ENCODE measurements at regions not wholly inside any gene's neighbourhood (a gene's known extent, or its start where the extent isn't known, plus 50 kb on each side); places are given as distances from the start of the nearest gene placed in this dataset.
"Not testable (repeated sequence)": the region's sequence is repeated elsewhere in the genome, so short reads cannot be mapped to it uniquely, and the experiment has no call there.

DNA sequence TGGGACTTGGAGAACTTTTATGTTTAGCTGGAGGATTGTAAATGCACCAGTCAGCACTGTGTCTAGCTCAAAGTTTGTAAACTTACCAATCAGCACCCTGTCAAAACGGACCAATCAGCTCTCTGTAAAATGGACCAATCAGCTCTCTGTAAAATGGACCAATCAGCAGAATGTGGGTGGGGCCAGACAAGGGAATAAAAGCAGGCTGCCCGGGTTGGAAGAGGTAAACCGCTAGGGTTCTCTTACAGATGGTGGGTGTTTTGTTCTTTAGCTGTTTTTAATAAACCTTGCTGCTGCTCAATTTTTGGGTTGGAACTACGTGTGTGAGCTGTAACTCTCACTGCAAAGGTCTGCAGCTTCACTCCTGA, 57.6 kb upstream of the GBA3 start:
- H3K23ac ChIP-seq (ENCODE audit: insufficient read length); H3K36me3 ChIP-seq (ENCODE audit: control insufficient read depth in 2 of 4, insufficient read depth in 4 of 4, low read length in 3 of 4); H4K20me1 ChIP-seq (replicated peaks in 1 of 2; ENCODE audit: control insufficient read depth in 1 of 2, insufficient read depth in 2 of 2, low read length in 2 of 2); DNase-seq (ENCODE audit: low read depth in 1 of 2, low spot score in 2 of 2); POLR2A ChIA-PET (ENCODE audit: partially characterized antibody); H3K9me3 ChIP-seq (ENCODE audit: insufficient read depth in 2 of 2, low read depth in 1 of 2, low read length in 1 of 2); H3K4me3 ChIP-seq (ENCODE audit: extremely low read depth in 1 of 4, insufficient read depth in 2 of 4, low read depth in 3 of 4, low read length in 4 of 4); H4K91ac ChIP-seq (replicated peaks; ENCODE audit: insufficient read length, low read length); H2BK15ac ChIP-seq (ENCODE audit: low read length); H2AK5ac ChIP-seq (ENCODE audit: low read depth, low read length); H2AFZ ChIP-seq (ENCODE audit: low read length); H3K79me1 ChIP-seq (ENCODE audit: low read depth, low read length); H3K14ac ChIP-seq (ENCODE audit: insufficient read length); H4K5ac ChIP-seq (ENCODE audit: insufficient read length, low read depth, low read length); H2BK5ac ChIP-seq (ENCODE audit: low read depth, low read length); H2BK12ac ChIP-seq (ENCODE audit: low read depth, low read length); FAIRE-seq; H2BK20ac ChIP-seq (ENCODE audit: low read length); H3K4me1 ChIP-seq (replicated peaks in 1 of 4; ENCODE audit: control insufficient read depth in 3 of 4, insufficient read depth in 4 of 4, low read length in 3 of 4); H3K4ac ChIP-seq (replicated peaks; ENCODE audit: insufficient read length, low read depth, low read length); H3K27me3 ChIP-seq (replicated peaks in 1 of 4; ENCODE audit: control insufficient read depth in 3 of 4, extremely low read depth in 1 of 4, insufficient read depth in 3 of 4, low read length in 3 of 4); H2BK120ac ChIP-seq (replicated peaks; ENCODE audit: low read depth, low read length); H3K9ac ChIP-seq (replicated peaks in 1 of 4; ENCODE audit: extremely low read depth in 1 of 4, low read depth in 3 of 4, low read length in 3 of 4); H4K8ac ChIP-seq (ENCODE audit: extremely low read depth, insufficient read depth, low read length); H3K18ac ChIP-seq (ENCODE audit: extremely low read depth, low read length); H3K56ac ChIP-seq (replicated peaks; ENCODE audit: insufficient read length, low read depth, low read length); H3K4me2 ChIP-seq (ENCODE audit: insufficient read depth in 1 of 2, low read depth in 2 of 2, low read length in 2 of 2); H3K27ac ChIP-seq (ENCODE audit: low read depth, low read length); H3K79me2 ChIP-seq (ENCODE audit: control insufficient read depth in 1 of 2, insufficient read depth in 2 of 2, low read length in 2 of 2); H3K23me2 ChIP-seq (ENCODE audit: low read depth, low read length): not testable (repeated sequence)
- 95% methylated on average over 4 of the region's 4 CpGs; no CpG with 5 or more reads in 1 of the 2 experiments for WGBS, 2 experiments (ENCODE audit: extremely low coverage in 1 of 2, insufficient coverage in 1 of 2, insufficient read length in 1 of 2, insufficient replicate concordance in 2 of 2, low coverage in 1 of 2, low lambda C conversion rate in 2 of 2, missing lambda C conversion rate in 1 of 2)
- CTCF ChIA-PET (ENCODE audit: partially characterized antibody): interaction anchor here (1.0 to 1.7 kb wide), 2 partner anchors 9 to 12 kb away, joined by 4 to 8 read pairs; no protein-coding TSS in a partner anchor

Data from H1 (cell line).